Epidermal melanocyte (primary cell): ENCODE measurements at regions not wholly inside any gene's neighbourhood (a gene's known extent, or its start where the extent isn't known, plus 50 kb on each side); places are given as distances from the start of the nearest gene placed in this dataset.
A peak's percentile ranks its signal among the peaks of the same experiment; 100 is the strongest.
"Not testable (repeated sequence)": the region's sequence is repeated elsewhere in the genome, so short reads cannot be mapped to it uniquely, and the experiment has no call there.

Source experiments
- DNase-seq: peaks from one replicate; pipeline ENCODE4 v3.0.0; 2011; ENCODE audit warnings: low spot score; ENCODE audit not compliant: insufficient read length

GRCh38 chr10:123269675-123270074, 115.5 kb downstream of the BUB3 start:
- DNase-seq = no peak

DNA sequence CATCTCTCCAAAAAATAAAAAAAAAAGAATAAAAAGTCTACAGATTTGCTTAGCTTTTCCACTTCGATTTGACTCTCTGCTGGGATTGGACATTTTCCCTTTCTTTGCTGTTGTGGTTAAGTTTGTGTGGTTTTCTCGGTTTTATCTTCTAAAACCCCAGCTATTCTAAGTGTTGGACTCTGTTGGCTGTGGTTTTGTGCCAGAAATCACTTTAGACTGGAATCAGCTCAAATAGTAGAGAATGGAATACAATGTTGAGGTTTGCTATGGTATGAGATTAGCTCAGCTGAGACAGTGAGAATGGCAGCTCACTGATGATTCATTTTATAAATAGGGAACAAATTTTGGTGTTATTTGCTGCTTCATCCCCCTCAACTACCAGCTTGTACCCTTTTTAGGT, 116.0 kb downstream of the BUB3 start:
- no peak for DNase-seq

- no peak for DNase-seq
These were observed 116.6 kb downstream of the BUB3 start for GRCh38 chr10:123270806-123271205.

GRCh38 chr10:123272171-123272570, 118.0 kb downstream of the BUB3 start:
- DNase-seq = no peak

- no peak for DNase-seq
These were observed 120.3 kb downstream of the BUB3 start for GRCh38 chr10:123274306-123275135.

DNA sequence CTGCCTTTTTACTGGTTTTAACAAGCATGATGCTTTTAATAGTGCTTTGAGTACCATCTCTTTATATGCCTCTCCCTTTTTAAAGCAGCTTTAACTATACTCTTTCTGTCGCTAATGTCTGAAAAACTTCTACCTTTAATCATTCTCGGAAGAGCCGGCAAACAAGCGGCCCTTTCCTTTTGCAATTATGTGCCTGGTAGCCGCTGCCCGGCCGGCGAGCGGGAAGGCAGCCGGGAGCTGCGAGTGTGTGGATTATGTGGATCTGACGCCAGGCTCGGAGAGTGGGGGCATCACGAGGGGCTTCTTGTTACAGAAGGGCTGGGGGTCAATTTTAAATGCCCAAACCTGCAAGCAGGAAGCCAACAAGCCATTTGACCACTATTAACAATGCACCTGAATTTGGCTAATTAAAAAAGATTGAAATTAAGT, 120.9 kb downstream of the BUB3 start:
- DNase-seq = no peak

DNA sequence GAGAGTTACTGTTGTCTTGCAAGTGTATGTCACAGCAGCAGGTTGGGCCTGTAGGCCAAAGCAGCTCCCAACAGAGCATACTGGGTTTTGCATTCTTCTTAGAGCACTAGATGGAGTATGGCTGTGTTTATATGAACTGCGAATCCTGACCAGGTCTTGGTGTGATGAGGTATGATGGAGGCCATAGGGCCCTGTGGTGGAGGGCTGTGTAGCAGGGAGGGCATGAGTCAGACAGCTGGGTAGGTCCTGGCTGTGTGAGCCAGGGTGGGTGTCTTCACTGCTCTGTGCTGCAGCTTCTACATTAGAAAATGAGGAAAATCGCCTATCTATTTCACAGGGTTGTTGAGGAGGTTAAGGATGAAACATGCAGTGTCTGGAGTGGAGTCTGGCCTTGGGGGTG, 124.2 kb downstream of the BUB3 start:
- DNase-seq = no peak

DNA sequence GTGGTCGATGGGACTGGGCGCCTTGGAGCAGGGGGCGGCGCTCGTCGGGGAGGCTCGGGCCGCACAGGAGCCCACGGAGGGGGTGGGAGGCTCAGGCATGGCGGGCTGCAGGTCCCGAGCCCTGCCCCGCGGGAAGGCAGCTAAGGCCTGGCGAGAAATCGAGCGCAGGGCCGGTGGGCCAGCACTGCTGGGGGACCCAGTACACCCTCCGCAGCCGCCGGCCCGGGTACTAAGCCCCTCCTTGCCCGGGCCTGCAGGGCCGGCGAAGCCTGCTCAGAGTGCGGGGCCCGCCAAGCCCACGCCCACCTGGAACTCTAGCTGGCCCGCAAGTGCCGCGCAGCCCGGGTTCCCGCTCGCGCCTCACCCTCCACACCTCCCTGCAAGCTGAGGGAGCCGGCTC, 129.2 kb downstream of the BUB3 start:
- DNase-seq = not testable (repeated sequence)

- DNase-seq = no peak
These were observed 129.8 kb downstream of the BUB3 start for GRCh38 chr10:123284022-123284421.

DNA sequence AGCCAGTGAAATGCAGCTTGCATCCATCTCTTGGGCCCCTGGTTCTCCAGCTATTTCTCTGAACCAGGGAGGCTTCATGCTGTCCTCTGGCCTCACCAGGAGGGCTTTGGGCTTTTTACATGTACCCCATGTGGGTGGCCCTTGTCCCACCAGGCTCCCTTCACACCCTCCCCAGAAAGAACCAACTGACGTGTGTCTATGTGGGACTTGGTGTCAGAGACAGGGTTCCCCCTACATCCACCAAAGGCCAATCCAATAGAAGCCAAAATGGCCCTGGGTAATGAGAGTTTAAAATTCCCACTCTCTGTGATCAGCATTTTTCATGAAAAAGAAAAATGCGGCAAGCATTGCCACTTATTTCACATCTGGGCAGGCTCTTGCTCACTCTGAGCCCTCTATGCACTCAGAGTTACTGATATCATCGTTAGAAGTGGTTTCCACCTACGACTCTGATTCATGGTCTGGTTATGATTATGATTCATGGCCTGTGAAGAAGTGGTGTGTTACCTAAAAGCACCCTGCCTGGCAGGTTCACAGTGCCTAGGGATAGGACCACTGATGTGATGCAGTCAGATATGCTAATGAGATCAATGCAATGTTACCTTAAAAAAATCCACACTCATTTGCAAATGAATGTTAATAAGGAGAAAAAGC, 133.5 kb downstream of the BUB3 start:
- DNase-seq = no peak

DNA sequence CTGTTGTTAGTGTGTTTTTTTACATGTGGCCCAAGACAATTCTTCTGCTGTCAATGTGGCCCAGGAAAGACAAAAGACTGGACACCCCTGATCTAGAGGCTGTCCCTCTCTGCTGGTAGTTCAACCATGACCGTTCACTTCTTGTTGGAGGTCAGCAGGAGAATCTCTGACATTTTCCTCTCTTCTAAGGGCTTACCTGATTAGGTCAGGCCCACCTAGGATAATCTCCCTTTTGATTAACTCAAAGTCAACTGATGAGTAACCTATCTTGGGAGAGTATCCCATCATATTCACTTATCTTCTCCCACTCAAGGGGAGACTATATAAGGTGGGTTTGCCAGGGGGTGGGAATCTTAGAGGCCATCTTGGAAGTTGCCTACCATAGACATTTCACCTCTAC, 135.2 kb downstream of the BUB3 start:
- DNase-seq = no peak

GRCh38 chr10:123294109-123294508, 139.9 kb downstream of the BUB3 start:
- DNase-seq = no peak

DNA sequence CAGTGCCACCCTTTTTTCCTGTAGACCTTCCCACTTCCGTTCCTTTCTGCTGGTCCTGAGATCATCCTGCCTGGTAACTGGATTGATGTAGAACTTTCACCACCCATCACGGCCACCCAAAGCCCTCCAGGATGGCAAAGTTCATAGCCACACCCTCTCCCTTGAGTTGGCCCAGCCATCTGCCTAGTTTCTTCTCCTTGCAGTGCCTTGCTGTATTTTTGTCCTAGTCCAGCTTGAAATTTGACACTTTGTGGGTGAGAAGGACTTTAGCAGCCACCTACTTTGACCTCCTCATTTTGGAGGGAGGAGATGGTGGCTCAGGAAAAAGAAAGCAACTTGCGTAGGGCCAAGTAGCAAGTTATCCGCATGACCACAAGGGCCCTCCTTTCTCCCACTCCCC, 140.7 kb downstream of the BUB3 start:
- DNase-seq = no peak

DNA sequence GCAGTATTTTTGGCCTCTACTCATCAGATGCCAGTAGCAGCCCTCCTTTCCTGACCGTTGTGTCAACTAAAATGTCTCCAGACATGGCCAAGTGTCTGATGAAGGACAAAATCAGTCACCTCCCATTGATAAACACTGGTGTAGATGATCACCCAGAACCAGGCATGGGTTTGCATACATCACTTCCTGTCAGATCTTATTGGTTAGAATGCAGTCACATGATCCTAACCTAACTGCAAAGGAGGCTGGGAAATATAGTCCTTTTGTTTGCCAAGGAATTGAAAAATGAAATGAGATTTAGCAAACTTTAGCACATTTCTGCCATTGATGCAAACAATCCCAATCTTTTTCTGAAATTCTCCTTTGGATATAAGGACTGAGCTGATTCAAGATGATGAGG, 141.4 kb downstream of the BUB3 start:
- no peak for DNase-seq

- no peak for DNase-seq
These were observed 143.0 kb downstream of the BUB3 start for GRCh38 chr10:123297175-123297574.

DNA sequence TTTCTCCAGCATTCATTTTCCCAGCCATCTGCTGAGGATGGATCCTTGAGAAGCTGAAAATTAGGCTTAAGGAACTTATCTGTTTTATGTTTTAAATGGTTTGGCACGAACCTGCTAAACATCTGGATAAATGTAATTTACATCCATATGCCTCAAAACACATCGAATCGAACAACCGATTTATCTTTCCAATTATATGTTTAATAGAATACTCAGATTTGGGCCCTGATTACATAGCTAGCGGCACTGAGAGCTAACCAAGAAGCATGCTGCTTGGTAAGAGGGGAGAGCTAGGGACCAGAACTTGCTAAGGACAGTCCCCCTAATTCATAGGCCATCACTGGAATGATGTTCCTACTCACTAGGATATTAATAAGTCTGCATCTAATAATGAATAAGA, 144.4 kb downstream of the BUB3 start:
- no peak for DNase-seq

- DNase-seq = no peak
These were observed 145.4 kb downstream of the BUB3 start for GRCh38 chr10:123299598-123299997.

GRCh38 chr10:123301077-123301857, 147.1 kb downstream of the BUB3 start:
- peak; percentile 75 for DNase-seq

DNA sequence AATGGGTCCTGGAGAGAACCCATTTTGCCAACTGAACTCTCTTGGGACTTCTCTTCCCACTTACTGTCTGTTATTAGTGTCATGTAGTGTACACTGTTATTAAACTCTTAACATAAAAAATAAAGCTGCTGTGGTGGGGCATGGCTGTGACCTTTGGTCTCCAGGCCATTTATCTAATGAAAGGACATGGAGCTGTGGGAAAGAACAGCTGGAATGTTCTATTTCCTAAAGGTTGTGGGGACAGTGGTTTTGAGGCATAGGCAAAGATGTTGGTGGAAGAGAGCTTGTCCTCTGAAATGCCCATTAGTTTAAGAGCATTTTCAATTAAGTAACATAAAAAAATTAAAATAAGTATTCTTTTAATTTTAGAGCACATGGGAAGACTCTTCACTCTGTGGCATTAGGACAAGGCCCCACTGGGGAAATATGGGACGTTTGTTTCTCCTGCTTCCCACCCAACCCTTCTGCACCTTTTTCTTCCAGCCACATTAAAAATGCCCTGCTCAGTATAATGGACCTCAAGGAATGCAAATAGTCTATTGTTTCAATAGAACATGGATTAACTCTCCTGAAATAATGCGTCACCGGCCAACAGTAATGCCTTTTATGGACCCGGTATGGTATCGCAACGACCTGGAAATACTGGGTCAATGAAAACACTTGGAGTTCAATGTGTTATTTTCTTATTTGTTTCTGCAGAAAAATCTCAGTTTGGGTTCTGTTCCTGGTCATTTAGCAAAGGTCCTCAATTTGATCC, 149.6 kb downstream of the BUB3 start:
- no peak for DNase-seq

DNA sequence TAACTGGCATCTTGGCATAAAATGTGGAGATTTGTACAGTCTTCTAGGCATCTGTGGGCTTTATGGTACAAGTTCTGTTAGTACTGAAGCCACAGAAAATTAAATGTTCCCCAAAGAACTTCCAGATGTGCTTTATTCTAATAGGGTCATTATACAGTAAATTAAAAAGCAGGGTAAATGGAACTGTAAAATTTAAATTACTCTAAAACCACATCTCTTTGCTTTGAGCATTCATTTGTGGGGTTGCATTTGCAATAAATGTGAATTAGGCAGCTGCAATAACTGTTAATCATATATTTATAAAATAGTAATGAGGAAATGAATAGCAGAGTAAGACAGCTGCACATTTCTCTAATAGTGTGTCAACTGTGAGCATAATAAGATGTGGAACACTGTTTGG, 151.5 kb downstream of the BUB3 start:
- no peak for DNase-seq

- DNase-seq = no peak
These were observed 152.1 kb downstream of the BUB3 start for GRCh38 chr10:123306290-123306689.
